NCI-H146 treated with DMSO at 0.1 percent for 48 hours (cell line): ENCODE measurements at regions not wholly inside any gene's neighbourhood (a gene's known extent, or its start where the extent isn't known, plus 50 kb on each side); places are given as distances from the start of the nearest gene placed in this dataset.
A peak's percentile ranks its signal among the peaks of the same experiment; 100 is the strongest.

Experiments
- DNase-seq: peaks from one replicate; lab custom pipeline; 2025; ENCODE audit not compliant: unreplicated experiment; lab: John Stamatoyannopoulos, UW

DNA sequence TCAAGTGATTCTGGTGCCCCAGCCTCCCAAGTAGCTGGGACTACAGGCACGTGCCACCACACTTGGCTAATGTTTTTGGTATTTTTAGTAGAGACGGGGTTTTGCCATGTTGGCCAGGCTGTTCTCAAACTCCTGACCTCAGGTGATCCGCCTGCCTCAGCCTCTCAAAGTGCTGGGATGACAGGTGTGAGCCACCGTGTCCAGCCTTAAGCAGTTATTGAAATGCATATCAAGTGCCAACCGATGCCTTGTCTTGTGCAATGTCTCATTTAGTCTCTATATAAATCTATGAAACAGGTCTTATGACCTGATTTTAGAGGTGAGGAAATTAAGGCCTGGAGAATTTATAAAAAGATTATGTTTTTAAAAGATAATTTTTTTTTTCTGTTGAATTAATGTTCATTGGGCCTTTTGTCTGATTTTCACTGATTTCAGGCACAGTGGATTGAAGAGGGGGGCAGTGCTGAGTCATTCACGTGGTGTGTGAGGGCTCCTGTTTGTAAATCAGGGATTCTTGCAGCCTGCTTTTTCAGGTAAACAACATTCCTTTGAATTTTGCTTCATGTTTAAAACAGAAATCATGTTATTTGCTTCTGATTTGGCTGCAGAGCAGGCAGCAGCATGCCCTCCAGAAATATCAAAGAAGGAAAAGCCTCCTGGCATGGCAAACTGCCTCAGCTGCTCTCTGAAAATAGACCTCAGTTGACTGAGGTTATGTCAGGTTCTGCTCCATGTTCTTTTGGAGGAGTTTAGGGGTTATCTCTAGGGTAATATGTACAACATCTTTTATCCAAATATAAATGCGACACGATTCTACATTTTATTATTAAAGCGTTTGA is 407.0 kb upstream of the RGMA start:
- DNase-seq = no peak

DNA sequence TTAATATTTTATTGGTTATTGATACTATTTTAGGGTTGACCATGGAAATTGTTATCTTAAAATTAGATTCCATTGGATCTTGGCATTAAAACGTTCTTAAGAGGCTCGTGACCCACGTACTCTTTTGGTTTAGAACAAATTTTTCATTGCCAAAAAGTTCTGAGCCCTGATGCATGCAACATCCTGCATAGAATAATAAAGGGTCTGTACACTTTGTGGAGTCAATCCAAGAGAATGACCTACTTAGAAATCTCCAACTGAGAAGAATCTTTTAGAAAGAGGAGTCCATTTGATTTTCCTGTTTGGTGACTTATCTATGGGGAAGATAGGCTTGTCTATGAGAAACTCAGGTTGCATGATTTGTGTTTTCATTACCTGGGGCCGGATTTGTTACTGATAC is 404.2 kb upstream of the RGMA start:
- DNase-seq = no peak

DNA sequence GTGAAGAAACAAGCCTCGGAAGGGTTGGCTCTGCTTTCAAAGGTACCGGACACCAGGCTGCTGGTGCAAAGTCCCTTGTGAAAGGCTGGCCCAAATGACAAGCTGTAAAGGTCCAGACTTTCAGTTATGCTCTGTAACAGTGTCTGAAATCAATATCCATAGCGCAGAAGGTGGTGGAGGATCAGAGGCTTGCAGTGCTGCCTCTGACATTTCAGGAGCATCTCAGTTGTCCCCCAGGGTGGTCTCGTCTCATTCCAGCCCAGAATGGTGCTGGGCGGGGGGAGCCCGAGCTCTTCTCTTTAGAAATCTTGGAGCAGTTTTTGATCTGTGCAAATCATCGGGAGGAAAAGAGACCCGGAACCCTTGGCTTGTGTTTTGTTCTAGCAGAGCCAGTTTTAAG is 402.3 kb upstream of the RGMA start:
- no peak for DNase-seq

DNA sequence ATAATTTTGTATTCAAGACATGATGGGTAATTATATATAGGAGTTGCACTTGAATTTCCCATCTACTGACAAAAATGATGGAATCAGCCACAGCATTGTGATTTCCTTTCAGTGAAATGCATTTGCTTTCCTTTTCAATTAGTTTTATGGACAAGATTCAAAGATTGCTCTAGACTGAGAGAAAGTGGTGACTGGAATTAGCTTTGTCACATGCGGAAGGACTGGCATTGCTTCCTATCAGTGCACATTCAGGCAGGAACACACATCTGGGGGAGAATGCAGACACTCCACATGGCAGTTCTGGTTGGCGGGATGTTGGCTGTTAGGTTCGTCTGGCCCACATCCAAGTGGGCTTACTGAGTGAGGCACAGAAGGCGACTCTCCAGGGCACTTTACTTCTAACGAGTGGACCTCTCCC is 399.3 kb upstream of the RGMA start:
- no peak for DNase-seq

DNA sequence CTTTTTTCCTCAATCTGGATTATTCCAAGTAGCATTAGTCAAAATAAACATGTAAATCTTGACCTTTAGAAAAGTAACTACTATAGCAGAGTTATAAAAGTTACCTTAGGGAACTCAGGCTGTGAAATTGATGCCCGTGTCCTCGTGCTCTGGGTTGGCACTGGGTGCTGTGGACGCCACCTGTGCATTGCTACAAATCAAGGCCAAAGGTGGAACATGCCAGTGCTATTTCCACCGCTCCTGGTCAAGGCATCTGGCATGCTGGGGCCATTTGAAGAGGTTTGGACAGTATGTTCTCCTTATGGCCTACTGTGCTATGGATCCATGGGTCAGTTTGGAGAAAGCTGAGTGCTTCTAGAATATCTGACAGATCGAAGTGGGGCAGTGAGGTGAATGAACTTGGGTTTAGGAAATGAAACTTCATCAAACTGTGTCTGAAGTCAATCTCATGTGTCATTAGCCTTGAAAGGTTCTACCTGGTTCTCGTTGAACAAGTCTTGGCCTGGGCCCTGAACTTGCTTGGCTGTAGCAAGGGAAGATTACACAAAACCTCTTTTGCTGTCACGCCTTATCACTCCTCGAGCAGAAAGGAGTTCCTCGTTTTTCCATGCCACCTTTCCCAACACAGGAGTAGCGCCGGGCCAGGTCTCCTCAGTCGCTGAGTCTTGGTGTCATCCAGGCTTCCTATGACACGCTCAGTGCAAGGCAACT is 397.6 kb upstream of the RGMA start:
- DNase-seq = no peak

DNA sequence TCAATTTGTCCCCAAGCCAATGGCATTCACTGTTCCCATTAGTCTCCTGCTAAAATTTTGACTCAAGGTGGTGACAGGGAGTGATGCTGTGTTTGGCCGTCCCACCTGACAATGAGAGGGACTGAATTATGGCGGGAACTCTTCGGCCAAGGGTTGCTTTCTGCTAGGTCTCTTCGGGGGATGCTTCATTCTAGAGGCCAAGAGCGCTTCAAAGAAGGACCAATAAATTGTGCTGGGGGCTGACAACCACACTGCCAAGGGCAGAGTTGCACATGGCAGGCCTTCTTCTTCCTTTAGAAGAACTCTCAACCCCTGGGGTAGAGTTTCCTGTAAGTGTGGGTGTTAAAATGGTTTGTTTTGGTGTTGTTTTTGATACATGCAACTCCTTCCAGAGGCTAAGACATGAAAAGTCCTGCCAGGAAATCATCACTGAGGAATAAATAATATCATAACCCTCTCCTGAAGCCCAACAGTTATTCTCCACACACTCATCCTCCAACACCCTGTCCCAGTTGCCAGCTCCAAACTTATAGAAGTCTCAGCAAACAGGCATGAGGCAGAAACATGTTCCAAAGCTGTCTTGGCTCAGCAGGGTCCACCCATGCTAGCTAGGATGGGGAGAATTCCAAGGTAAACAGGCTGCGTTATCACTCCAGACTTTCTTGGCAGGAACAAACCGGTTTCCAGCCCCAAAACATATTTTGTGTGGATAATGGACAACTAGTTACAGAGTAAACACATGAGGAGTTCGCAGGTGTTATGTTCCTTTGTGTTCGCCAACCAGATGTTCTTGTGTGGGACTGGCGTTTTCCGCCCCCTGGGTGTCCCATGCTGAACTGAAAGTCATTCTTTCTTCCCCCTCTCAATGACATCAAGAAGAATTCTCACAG is 396.7 kb upstream of the RGMA start:
- DNase-seq = peak; percentile 39

DNA sequence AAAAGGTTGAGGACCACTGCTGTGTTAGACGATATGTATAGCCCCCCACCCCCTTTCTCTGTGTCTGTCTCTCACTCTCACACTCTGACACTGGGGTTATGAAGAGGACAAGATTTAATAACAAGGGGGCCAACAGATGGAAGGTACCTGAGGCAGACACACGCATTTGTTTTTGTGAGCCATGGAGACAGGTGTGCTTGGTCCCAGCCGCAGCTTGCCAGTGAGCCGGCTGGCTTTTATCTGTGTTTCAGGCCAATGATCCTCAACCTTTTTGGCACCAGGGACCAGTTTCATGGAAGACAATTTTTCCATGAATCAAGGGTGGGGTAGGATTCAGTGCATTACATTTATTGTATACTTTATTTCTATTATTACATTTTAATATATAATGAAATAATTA is 394.9 kb upstream of the RGMA start:
- DNase-seq = no peak

DNA sequence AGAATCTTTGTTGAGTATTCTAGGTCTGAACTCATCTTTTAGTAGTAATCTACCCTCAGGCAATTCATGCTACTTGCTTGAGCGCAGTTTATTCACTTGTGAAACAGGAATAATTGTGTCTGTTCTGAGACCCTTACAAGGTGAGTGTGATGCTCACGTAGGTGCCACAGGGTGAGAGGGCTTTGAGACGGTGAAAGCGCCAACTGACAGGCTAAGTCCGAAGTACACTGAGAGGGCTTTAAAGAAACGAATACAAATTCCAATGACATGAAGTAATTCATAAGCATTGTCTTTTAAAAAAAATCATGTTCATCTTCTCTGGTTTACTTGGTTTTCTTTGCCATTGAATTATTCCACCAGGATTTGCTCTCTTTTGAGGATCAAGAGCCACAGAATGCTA is 393.7 kb upstream of the RGMA start:
- no peak for DNase-seq

DNA sequence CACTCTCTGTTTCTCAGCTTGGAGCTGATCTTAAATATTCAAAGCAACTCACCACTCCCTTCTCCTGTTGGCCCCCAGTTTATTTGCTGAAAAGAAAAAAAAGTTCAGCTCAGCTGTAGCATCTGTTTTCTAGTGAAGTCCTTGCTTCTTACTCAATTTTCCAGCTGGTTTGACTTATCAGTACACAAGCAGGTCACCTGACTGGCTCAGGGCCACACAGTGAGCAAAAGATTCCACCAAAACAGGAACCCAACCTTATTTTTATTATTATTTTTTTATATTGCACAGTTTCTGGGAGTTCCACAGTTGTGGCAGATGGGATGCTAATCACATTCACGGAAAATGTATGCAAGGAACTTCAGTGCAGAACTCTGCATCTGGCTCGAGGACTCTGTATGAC is 390.7 kb upstream of the RGMA start:
- no peak for DNase-seq

DNA sequence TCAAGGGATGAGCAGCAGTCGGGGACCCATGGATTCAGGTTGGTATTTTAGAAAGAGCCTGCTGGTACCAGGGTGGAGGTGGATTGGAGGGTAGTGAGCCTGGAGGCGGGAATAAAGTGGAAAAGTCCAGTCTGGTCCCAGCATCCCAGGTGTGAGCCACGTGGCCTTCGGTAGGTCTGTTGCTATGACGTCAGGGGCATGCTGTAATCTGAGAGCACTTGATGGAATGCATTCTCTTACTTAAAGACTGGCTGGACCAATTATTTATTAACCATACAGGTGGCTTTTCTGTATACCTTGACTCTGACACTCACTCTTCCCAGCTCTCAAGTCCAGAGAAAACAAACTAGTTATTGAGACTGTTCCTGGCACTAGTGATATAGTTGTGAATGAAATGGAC is 389.9 kb upstream of the RGMA start:
- DNase-seq = no peak

DNA sequence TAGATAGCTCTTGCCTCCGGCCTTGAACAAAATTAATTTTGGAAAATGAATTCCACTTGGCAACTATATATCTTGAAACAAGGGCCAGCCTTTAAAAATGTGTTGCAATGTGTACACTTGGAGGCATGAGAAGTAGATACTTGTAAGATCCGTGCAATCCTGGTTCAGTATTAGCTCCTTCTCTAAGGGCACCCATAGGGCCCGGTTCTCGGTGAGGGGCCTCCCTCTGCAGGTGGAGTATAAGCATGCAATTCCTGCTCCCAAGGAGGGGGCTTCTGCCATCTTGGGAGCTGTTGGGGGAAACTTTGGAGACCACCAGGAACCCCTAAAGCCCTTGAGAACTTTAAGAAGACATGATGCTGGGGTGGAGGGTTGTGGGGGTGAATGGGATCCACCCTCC is 388.7 kb upstream of the RGMA start:
- no peak for DNase-seq

DNA sequence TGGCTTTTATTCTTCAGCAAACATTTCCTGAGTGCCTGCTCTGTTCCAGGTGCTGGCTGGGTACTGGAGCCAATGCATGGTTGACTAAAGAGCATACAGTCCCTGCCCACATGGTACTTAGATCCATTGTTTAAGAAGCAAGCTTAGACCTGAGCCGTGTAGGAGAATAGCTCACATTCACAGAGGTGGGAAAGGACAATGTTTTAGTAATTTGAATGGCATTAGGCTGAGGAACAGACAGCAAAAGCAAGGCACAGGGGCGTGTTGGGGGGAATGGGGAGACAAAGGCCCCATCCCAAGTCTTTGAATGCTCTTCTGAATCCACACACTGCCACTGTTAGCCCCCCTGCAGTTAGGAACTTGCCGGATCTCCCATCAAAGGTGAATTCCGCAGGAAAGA is 388.2 kb upstream of the RGMA start:
- DNase-seq = no peak

DNA sequence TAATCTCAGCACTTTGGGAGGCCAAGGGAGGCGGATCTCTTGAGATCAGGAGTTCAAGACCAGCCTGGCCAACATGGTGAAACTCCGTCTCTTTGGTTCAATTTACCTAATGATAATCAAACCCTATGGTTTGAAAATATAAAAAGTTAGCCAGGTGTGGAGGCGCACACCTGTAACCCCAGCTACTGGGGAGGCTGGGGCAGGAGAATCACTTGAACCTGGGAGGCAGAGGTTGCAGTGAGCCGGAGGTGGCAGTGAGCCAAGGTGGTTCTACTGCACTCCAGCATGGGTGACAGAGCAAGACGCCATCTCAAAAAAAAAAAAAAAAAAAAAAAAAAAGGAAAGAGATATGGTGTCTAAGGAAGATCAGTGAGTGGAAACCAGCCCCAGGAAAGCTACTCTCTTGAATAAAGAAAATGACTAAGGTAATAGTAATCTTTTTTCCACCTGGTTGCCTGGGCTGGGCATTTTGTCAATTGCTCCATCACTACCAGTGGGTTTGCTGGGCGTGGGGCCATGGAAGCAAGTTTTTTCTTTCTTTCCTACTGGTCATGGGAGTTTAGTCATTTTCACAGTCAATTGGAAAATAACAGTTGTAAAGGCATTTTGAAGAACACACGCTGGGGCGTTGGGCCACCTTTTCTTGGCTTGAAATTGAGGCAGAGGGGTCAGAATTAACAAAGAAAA is 387.6 kb upstream of the RGMA start:
- no peak for DNase-seq

DNA sequence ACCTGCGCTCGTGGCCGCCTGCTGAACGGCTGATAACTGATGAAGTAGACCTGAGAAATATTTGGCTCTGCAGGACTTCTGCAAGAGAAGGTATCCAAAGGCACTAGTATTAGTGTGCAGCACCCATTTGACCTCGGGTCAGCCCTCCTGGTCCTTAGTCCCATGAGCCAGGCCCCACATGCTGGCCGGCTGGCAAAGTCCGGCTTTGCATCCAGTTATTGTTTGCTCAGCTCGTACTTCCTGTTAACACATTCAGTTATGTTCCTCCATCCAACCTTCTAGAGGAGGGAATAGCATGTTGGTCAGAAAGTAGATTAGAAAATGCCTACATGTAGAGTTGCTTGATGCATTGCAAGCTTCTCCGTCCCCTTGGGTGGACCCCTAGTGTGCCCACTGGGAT is 385.7 kb upstream of the RGMA start:
- DNase-seq = no peak

DNA sequence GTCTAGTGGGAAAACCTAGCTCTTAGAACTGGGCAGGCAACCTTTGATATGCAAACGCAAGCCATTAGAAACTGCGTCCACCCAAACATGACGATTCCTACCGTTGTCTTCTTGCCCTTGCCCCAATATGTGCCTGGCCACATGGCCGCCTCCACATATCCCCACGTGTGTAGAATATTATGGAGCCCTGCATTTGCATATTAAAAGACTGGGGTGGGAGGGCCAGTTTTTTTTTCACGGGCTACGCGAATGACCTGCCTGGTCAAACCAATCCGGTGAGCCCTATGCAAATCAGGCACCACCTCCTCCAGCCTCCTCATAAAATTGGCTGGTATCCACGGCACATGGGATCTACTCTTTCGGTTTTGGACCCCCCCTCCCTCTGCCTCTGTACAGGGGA is 381.0 kb upstream of the RGMA start:
- DNase-seq = no peak

DNA sequence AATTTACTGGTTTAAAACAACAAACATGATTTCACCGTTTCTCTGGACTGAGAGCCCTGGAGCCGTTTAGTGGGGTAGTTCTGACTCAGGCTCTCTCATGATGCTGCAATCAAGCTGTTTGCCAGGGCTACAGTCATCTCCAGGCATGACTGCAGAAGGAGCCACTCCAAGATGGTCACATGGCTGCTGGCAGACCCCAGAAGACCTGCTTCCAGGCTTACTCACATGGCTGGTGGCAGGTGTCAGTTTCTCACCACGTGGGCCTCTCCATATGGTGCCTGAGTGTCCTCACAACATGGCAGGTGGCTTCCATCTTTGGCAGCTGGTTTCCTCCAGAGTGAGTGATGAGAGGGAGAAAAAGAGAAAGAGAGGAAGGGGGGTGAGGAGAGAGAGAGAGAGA is 378.3 kb upstream of the RGMA start:
- DNase-seq = peak; percentile 72

DNA sequence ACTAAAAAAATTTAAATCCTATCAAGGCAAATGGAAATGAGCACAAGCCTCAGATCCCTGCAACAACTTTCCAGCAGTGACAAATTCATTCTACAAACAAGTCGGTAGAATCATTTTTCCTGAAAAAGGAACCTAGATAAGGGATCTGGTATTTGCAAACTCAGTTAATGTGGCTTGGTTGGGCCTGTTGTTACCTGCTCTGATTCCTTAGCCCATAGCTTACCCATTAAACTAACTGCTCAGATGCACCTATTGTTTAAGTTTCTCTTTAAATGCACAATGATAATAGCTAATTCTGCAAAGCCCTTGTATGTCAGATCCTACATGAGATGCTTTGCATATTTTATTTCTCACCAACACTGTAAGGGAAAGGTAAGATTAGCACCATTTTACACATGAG is 377.4 kb upstream of the RGMA start:
- no peak for DNase-seq

DNA sequence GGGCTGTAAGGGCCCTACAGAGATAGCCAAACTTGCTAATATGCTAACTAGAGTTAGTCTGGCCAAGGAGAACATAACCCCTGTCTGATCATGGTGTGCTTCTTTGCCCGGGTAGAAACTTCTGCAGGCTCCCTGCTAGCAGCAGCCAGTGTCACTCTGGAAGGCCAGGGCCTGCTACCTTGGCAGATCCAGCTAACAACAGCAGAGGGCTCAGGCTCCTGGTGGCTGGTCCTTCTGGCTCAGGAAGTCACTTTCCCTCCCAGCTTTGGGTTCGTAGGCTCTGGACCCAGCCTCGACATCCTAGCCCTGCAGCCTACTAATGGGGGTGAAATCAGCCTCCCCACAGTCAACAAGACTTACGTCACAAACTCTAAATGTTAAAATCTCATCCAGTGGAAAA is 373.7 kb upstream of the RGMA start:
- DNase-seq = no peak

DNA sequence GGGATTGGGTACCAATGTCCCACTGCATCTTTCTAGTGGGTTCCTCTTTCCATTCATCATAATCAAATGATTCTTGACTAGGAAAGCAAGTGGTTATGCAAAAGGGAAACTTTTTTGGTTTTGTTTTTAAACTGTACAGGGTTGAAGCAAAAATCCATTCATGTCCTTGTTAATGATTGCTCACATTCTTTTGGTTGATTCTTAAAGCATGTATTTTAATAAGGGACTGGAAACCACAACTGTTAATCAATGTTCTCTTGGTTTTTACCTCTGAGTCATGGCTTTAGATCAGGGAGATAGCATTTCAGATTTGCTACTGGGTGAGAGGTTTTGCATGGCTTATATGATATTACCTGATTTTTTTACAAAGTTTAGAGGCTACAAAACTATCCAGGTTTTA is 371.7 kb upstream of the RGMA start:
- no peak for DNase-seq

DNA sequence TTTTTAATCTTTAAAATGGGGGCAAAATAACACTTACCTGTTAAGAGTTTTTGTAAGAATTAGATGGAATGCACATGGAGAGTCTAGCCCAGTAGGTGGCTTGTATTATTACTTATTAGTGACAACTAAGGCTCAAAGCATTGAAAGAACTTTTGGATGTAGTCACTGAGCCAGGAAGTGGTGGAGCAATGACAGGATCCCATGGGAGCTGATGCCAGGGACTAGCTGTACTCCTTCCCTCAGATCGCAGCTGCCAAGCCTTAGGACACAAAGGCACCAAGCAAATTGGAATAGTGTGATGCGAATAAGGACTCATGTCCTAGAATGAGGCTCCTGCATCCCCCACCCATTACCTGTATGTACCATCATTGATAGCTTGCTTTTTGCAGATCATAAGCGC is 370.4 kb upstream of the RGMA start:
- DNase-seq = no peak

DNA sequence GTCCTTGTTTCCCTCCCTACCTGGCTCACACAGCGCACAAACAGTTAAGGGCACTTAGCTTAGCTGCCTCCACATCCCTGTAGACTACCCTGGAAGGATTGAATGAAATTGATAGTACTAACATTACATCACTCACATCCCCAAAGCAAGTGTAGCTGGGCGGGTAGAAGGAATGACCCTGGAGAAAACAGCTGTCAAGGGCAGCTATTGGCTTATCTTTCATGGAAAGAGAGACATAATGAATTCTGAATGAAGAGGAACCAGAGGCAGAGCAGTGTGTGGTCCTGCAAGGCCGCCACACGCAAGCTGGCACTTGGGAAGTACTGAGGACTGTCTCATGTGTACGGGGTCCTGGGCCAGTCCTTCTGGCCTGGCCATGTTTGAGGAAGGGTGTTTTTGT is 369.6 kb upstream of the RGMA start:
- no peak for DNase-seq
